Activated CD8-positive, alpha-beta memory T cell treated with anti-CD3 and anti-CD28 coated beads, Interleukin-2, amount 50 U/mL, for 48 hours (primary cell): ENCODE measurements at regions not wholly inside any gene's neighbourhood (a gene's known extent, or its start where the extent isn't known, plus 50 kb on each side); places are given as distances from the start of the nearest gene placed in this dataset.

ENCODE experiments used
- DNase-seq: peaks from one replicate; pipeline ENCODE4 v3.0.0-alpha.2; 2020

GRCh38 chr2:122135021-122135937, 379.8 kb downstream of the TSN start:
- DNase-seq, result no peak

DNA sequence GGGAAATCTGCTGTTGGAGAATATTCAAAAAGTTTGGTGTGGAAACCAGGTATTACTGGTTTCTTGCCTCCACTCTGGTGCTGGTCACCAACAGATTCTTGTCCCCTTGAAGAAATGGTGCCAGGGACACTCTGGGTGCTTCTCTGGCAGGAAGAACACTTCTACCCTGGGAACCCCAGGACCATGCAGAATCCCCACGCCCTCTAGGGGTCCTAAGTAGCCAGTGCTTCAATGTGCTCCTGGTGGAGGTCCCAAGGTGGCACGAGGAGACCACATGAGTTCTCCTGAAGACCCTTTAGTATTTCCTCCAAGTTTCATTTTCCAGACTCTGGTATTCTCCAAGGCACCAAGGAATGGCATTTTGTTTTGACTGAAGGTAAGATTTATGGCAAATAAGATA, 380.6 kb downstream of the TSN start:
- DNase-seq, result no peak

GRCh38 chr2:122138561-122138960, 383.1 kb downstream of the TSN start:
- DNase-seq, result no peak

GRCh38 chr2:122139739-122140420, 384.4 kb downstream of the TSN start:
- DNase-seq, result no peak

DNA sequence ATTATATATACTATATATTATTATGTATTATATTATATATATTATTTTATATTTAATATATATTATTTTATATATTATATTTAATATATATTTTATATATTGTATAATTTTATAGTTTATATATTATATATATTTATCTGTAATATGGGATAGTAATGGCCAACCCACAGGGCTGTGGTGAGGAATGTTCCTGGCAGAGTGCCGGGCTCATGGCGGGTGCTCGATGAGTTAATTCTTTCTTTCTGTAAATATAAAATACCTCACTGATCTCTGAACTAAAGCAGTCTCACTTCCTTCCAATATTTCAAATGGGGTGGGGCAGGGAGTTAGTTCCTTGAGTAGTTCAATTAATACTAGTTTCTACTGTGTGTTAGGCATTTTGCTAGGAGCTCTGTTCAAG, 389.4 kb downstream of the TSN start:
- DNase-seq, result no peak

- no peak for DNase-seq
Measured at GRCh38 chr2:122145856-122146255, 390.4 kb downstream of the TSN start.

DNA sequence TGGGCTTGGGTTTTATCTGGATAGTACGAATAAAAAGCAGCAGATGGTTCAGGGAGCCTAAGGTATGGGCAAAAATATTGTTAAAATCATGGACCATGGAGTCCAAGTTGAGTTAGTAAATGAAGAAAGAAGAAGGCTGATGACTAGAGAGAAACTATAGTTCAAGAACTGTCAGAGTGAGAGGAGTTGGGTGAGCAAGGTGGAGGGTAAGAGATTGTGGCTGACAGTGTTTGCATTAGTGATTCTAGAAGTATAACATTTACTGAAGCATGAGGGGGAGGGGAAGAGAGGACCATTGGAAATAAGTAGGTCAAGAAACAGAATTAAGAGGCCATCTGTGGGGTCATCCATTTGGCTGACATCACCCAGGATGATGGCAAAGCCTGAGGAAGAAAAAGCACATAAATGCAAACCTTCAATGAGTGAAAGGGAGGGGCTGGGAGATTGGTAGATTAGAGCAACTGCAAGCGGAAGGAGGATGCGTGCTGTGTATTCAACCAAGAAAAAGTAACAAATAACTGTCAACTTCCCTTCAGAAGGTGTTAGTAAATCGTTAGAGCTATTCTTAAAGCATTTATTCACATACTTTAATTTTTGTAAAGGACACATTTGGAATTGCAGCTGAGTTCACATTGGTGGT, 392.8 kb downstream of the TSN start:
- DNase-seq, result no peak

DNA sequence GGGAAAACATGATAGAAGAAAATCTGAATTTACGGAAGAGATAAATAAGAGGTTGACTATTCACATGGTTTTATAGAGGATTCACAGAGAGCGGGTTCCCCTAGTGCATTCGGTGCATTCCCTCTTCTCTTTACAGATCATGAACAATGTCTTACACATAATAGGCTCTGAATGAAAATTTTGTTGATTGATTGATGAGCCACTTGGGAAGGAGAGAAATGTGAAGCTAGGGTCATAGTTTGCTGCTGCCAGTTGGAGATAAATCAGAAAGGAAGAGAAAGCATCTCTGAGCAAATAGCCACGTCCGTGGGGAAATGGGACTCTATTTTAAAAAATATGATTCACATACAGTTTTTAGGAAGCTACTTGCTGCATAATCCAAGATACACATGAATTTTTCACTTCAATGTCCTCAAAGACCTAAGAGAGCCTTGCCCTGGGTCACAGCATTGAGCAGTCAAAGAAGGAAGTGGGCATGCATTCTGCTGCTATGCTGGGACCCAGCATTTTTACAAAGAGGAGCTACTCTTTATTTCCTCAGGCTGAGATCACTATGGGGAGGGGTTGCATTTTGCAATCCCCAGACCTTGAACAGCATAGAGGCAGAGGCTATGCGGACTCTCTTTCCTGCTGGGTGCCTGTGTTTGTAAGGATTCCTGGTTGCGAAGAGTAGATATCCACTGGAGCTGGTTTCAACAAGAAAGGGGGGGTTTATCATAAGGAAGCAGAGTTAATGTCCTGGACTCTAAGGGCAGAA, 395.3 kb downstream of the TSN start:
- DNase-seq, result no peak

GRCh38 chr2:122152571-122152970, 397.1 kb downstream of the TSN start:
- no peak for DNase-seq

- DNase-seq, result no peak
Measured at GRCh38 chr2:122156176-122156890, 400.9 kb downstream of the TSN start.

DNA sequence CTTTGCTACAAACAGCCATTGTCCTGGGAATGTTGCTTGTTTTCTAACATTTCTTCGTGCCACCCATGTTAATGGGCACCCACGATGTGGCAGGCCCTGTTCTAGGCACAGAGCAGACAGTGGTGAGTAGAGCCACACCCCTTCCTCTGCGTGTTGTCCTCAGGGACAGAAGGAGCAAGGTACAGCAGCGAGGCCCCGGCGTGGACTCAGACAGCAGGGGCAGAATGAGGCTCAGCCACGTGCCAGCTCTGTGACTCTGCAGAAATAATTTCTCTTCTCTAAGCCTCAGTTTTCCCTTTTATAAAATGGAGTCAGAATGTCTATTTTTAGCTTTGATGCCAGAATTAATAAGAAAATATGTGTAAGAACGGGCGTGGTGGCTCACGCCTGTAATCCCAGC, 401.7 kb downstream of the TSN start:
- no peak for DNase-seq

GRCh38 chr2:122163617-122164016, 408.2 kb downstream of the TSN start:
- DNase-seq, result no peak

DNA sequence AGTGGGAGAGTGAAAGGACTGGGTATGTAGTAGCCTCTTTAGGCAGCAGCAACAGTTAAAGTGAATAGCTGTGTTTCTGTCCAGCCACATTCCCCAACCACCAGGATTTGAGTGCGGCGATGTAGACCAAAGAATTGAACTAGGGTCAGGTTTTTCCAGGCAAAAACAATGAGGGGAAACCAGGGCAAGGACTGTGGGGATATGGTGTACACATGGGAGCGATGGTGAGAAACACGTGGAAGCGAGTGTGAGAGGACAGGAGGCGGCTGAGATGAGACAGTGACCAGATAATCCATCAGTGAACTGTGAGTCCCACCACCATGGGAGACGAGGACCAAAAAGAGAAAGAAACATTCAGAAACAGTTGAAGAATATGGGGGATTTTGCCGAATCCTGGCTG, 409.5 kb downstream of the TSN start:
- no peak for DNase-seq

GRCh38 chr2:122166820-122167219, 411.4 kb downstream of the TSN start:
- no peak for DNase-seq

GRCh38 chr2:122167515-122167914, 412.1 kb downstream of the TSN start:
- DNase-seq, result no peak

- DNase-seq, result no peak
Measured at GRCh38 chr2:122168799-122169198, 413.3 kb downstream of the TSN start.

GRCh38 chr2:122172812-122173211, 417.4 kb downstream of the TSN start:
- no peak for DNase-seq

DNA sequence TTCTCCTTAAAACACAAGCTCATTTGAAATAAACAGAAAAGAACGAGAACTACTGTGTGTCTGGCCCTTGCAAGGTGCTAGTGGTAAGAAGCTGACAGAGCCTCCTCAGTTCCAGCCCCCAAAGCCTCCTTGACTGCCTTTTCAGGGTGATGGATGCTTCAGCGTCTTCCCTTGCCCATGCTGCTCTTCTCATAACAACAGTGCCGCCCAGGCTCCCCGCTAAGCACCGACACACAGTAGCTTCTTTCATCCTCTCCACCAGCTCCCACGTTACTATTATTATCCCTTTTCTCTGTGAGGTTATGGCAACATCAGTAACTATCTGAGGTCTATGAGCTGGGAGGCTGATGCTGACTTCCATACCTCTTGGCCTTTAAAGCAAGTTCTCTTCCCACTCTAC, 418.6 kb downstream of the TSN start:
- no peak for DNase-seq

DNA sequence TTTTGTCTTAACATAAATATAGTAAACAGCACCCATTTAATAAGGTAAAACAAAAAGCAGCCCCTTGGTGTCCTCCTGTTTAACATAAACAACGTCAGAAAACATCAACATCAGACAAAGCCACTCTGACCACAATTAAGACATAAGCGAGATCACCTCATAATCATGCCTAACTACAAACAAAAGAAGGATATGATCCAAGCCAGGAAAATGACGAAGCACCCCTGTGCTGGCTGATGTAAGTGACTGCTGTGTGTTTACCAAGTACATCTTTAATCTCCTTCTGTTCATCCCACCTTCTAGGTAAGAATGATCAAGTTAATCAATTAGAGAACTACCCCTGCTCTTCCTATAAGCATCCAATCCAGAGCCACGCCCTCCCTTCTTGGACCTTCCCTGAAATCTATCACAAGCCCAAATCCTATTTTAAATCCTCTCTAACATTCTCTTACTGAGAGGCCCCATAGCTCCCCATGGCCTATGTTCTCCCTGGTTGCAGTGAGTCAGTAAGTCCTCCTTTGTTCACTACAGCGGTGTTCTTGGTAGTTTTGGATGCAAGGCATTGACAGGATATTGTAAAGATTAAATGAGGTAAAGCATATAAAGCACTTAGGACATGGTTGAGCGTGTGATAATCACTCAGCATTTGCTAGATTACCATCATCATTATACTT, 424.2 kb downstream of the TSN start:
- DNase-seq, result no peak

GRCh38 chr2:122180972-122181371, 425.5 kb downstream of the TSN start:
- DNase-seq, result no peak

DNA sequence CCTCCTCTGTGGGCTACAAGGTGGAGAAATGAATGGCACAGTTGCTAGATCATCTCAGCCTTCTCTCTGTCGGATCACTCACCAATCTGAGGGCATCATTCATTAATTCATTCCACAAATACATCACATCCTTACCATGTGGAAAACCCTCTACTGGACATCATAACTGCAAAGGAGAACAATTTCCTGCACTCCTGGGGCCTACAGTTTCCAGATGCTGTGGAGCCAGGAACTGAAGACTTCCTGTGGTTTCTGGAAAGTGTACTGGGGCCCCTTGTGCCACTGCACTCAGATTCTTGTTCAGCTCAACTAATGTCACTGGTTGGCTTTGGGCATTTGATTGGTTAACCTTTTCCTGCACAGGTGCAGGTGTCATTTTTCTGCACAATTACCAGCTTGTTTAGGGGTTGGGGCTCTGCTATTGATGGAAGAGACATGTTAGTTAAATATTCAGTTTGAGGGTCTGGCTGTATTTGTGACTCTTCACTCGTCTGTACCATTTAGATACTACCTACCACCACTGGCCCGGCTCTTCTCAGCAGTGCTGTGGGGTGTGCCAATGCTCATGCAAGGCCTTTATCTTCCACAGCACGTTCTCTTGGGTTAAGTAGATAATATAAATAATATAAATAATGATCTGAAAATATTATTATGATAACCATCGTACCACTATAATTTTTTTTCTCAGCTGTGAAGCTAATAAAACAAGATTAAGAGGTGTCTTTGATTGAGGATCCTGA, 427.3 kb downstream of the TSN start:
- DNase-seq, result no peak
